MM.1S (cell line): ENCODE measurements at regions not wholly inside any gene's neighbourhood (a gene's known extent, or its start where the extent isn't known, plus 50 kb on each side); places are given as distances from the start of the nearest gene placed in this dataset.

Experiments
- DNase-seq: peaks from one replicate; pipeline ENCODE4 v3.0.0-alpha.2; 2015
- H2AFZ ChIP-seq: fragments of 300-600 bp; sonication (generic); 2 replicates; pipeline ENCODE4 v1.6.0; 2016; ENCODE audit warnings: antibody characterized with exemption, low read length
- H3F3A ChIP-seq: fragments of 300-600 bp; sonication (generic); 2 replicates; pipeline ENCODE4 v1.6.1; 2016; ENCODE audit warnings: mild to moderate bottlenecking, antibody characterized with exemption, low read length, moderate library complexity, mixed read lengths; ENCODE audit not compliant: insufficient read depth
- H3K27ac ChIP-seq: fragments of 300-600 bp; sonication (generic); 2 replicates; pipeline ENCODE4 v1.5.1; 2016; ENCODE audit warnings: mild to moderate bottlenecking, low read length
- H3K27me3 ChIP-seq: fragments of 300-600 bp; sonication (generic); replicated peaks from 2 replicates; pipeline ENCODE4 v1.6.0; 2016; ENCODE audit warnings: low read length; ENCODE audit not compliant: insufficient read depth
- H3K36me3 ChIP-seq: fragments of 300-600 bp; sonication (generic); replicated peaks from 2 replicates; pipeline ENCODE4 v1.6.1; 2016; ENCODE audit warnings: mild to moderate bottlenecking, low read length, mixed read lengths; ENCODE audit not compliant: insufficient read depth
- H3K4me1 ChIP-seq: fragments of 300-600 bp; sonication (generic); 2 replicates; pipeline ENCODE4 v1.6.1; 2016; ENCODE audit warnings: low read length, mixed read lengths
- H3K4me2 ChIP-seq: fragments of 300-600 bp; sonication (generic); 2 replicates; pipeline ENCODE4 v1.6.0; 2016; ENCODE audit warnings: low read depth, low read length
- H3K4me3 ChIP-seq: fragments of 300-600 bp; sonication (generic); 2 replicates; pipeline ENCODE4 v1.5.1; 2016; ENCODE audit warnings: low read length, mixed read lengths
- H3K79me2 ChIP-seq: fragments of 300-600 bp; sonication (generic); 2 replicates; pipeline ENCODE4 v1.6.1; 2016; ENCODE audit warnings: mixed run types, low read length, mixed read lengths
- H3K9ac ChIP-seq: fragments of 300-600 bp; sonication (generic); 2 replicates; pipeline ENCODE4 v1.6.1; 2016; ENCODE audit warnings: low read length, mixed read lengths
- H3K9me2 ChIP-seq: fragments of 300-600 bp; sonication (generic); replicated peaks from 2 replicates; pipeline ENCODE4 v1.6.1; 2016; ENCODE audit warnings: mild to moderate bottlenecking, low read length, mixed read lengths; ENCODE audit not compliant: insufficient read depth
- H3K9me3 ChIP-seq: fragments of 300-600 bp; sonication (generic); replicated peaks from 2 replicates; pipeline ENCODE4 v1.6.1; 2016; ENCODE audit warnings: mild to moderate bottlenecking, low read length, mixed read lengths; ENCODE audit not compliant: insufficient read depth
- H4K20me1 ChIP-seq: fragments of 300-600 bp; sonication (generic); 2 replicates; pipeline ENCODE4 v1.6.1; 2016; ENCODE audit warnings: mild to moderate bottlenecking, low read length, moderate library complexity, mixed read lengths; ENCODE audit not compliant: insufficient read depth
- CTCF ChIP-seq: fragments of 300-600 bp; sonication (generic); IDR thresholded peaks from 2 replicates; pipeline ENCODE4 v1.5.1; 2016; ENCODE audit warnings: antibody characterized with exemption, low read length, mixed read lengths
- EZH2 ChIP-seq: fragments of 300-600 bp; sonication (generic); optimal IDR thresholded peaks from 2 replicates; pipeline ENCODE3; 2017; ENCODE audit warnings: low read depth, mild to moderate bottlenecking, antibody characterized with exemption, low read length, mixed read lengths
- EZH2phosphoT487 ChIP-seq: fragments of 300-600 bp; sonication (generic); IDR thresholded peaks from 2 replicates; pipeline ENCODE4 v1.6.1; 2018; ENCODE audit warnings: antibody characterized with exemption, low read length

- Histone ChIP-seq H4K20me1 (no peaks in the 10 kb centered on the region), H3K4me2 (no peak overlapping the region), H3K27me3 (no peaks in the 10 kb centered on the region), H3K36me3 (no peaks in the 10 kb centered on the region), H3K9ac (no peak overlapping the region), H3K27ac (no peak overlapping the region), H2AFZ (no peak overlapping the region), H3K9me2 (no peaks in the 10 kb centered on the region), H3K4me3 (no peak overlapping the region), H3K9me3 (no peaks in the 10 kb centered on the region), H3K4me1 (no peaks in the 10 kb centered on the region), H3F3A (no peaks in the 10 kb centered on the region), H3K79me2 (no peaks in the 10 kb centered on the region)
- TF ChIP-seq EZH2phosphoT487 = no peak
- no peak for TF ChIP-seq EZH2
- TF ChIP-seq CTCF = no peak
- no peak for DNase-seq
Observed at GRCh38 chr13:91169321-91170050, 178.0 kb upstream of the MIR17HG start.

- no peak for DNase-seq
- no peaks in the 10 kb centered on the region for H3K27me3 ChIP-seq
- H3K4me2 ChIP-seq = no peak overlapping the region
- no peaks in the 10 kb centered on the region for H4K20me1 ChIP-seq
- no peak overlapping the region for H2AFZ ChIP-seq
- no peak overlapping the region for H3K9ac ChIP-seq
- no peaks in the 10 kb centered on the region for H3K79me2 ChIP-seq
- H3F3A ChIP-seq = no peaks in the 10 kb centered on the region
- H3K4me3 ChIP-seq = no peak overlapping the region
- no peaks in the 10 kb centered on the region for H3K36me3 ChIP-seq
- no peaks in the 10 kb centered on the region for H3K9me3 ChIP-seq
- TF ChIP-seq EZH2phosphoT487 (no peak), EZH2 (no peak), CTCF (no peak)
- no peaks in the 10 kb centered on the region for H3K9me2 ChIP-seq
- H3K27ac ChIP-seq = no peak overlapping the region
- H3K4me1 ChIP-seq = no peaks in the 10 kb centered on the region
Observed at GRCh38 chr13:91172160-91172559, 175.3 kb upstream of the MIR17HG start.

GRCh38 chr13:91174886-91175501 is 172.5 kb upstream of the MIR17HG start:
- H3K27ac ChIP-seq = no peak overlapping the region
- TF ChIP-seq EZH2 (no peak), EZH2phosphoT487 (no peak)
- H3F3A ChIP-seq = no peaks in the 10 kb centered on the region
- no peak overlapping the region for H3K4me2 ChIP-seq
- H3K9ac ChIP-seq = no peak overlapping the region
- H2AFZ ChIP-seq = no peak overlapping the region
- no peaks in the 10 kb centered on the region for H3K4me1 ChIP-seq
- no peaks in the 10 kb centered on the region for H3K79me2 ChIP-seq
- H3K9me3 ChIP-seq = no peaks in the 10 kb centered on the region
- no peaks in the 10 kb centered on the region for H3K9me2 ChIP-seq
- H3K4me3 ChIP-seq = no peak overlapping the region
- H3K36me3 ChIP-seq = no peaks in the 10 kb centered on the region
- no peak for DNase-seq
- no peaks in the 10 kb centered on the region for H3K27me3 ChIP-seq
- H4K20me1 ChIP-seq = no peaks in the 10 kb centered on the region

GRCh38 chr13:91178099-91178498 is 169.4 kb upstream of the MIR17HG start:
- Histone ChIP-seq H3K36me3 (no peaks in the 10 kb centered on the region), H3K9me3 (no peaks in the 10 kb centered on the region), H3K9me2 (no peaks in the 10 kb centered on the region), H3K4me1 (no peaks in the 10 kb centered on the region), H3K4me2 (no peak overlapping the region), H3K27ac (no peak overlapping the region), H3K79me2 (no peaks in the 10 kb centered on the region), H3F3A (no peaks in the 10 kb centered on the region), H2AFZ (no peak overlapping the region), H3K9ac (no peak overlapping the region), H3K27me3 (no peaks in the 10 kb centered on the region), H3K4me3 (no peak overlapping the region), H4K20me1 (no peaks in the 10 kb centered on the region)
- DNase-seq = no peak
- TF ChIP-seq CTCF (no peak), EZH2 (no peak), EZH2phosphoT487 (no peak)
